ENCODE measurements at regions not wholly inside any gene's neighbourhood (a gene's known extent, or its start where the extent isn't known, plus 50 kb on each side); places are given as distances from the start of the nearest gene placed in this dataset.
"Not testable (repeated sequence)": the region's sequence is repeated elsewhere in the genome, so short reads cannot be mapped to it uniquely, and the experiment has no call there.

DNA sequence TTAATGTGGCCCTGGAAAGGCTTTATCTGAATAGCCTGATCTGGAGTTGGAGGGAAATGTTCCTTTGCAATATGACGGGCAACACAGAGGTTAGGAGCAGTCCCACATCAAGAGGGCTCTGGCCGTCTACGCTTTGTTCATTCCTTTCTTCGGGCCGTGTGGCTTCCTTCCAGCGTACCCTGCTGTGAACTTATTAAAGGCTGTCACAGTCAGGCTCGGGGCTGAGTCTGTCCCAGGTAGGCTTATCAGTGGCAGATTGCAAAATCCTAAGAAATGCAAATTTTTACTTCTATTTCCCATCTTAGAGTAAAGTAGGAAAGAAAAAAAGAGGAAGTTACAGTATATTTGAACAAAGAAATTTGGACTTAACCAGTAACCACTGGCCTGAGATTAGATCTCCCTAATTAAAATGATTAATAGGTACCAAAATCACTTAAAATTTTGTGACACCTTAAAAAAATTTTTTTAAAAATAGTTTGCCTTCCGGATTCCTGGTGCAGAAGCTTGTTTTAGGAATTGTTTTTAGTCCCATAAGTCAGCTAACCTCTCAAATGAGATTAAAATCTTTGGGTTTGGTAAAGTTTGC lies 453.1 kb upstream of the MKI67 start:
- H4K20me1 ChIP-seq (ENCODE audit: insufficient read depth, low read length): no peaks in the 10 kb centered on the region
- no peaks in the 10 kb centered on the region for H3K27me3 ChIP-seq (ENCODE audit: insufficient read depth, low read length)
- no peak overlapping the region for H3K9ac ChIP-seq (ENCODE audit: low read length)
- TF ChIP-seq, protein P1, sequence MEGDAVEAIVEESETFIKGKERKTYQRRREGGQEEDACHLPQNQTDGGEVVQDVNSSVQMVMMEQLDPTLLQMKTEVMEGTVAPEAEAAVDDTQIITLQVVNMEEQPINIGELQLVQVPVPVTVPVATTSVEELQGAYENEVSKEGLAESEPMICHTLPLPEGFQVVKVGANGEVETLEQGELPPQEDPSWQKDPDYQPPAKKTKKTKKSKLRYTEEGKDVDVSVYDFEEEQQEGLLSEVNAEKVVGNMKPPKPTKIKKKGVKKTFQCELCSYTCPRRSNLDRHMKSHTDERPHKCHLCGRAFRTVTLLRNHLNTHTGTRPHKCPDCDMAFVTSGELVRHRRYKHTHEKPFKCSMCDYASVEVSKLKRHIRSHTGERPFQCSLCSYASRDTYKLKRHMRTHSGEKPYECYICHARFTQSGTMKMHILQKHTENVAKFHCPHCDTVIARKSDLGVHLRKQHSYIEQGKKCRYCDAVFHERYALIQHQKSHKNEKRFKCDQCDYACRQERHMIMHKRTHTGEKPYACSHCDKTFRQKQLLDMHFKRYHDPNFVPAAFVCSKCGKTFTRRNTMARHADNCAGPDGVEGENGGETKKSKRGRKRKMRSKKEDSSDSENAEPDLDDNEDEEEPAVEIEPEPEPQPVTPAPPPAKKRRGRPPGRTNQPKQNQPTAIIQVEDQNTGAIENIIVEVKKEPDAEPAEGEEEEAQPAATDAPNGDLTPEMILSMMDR (IDR thresholded peaks at IDR 0.05; ENCODE audit: low read length): no peak
- no peak for TF ChIP-seq EZH2 (IDR thresholded peaks at IDR 0.05; ENCODE audit: borderline replicate concordance, low read length)
- H3K4me3 ChIP-seq (ENCODE audit: low read depth, low read length, poor library complexity, severe bottlenecking): no peak overlapping the region
- H3K9me3 ChIP-seq (ENCODE audit: low read length): no peaks in the 10 kb centered on the region
- no peak overlapping the region for H3K4me2 ChIP-seq (ENCODE audit: low read length)
- no peak overlapping the region for H2AFZ ChIP-seq (ENCODE audit: low read length)
- no peaks in the 10 kb centered on the region for H3K4me1 ChIP-seq (ENCODE audit: insufficient read depth, low read length, severe bottlenecking)
- no peaks in the 10 kb centered on the region for H3K36me3 ChIP-seq (ENCODE audit: insufficient read depth, low read length)
- no peaks in the 10 kb centered on the region for H3K9me2 ChIP-seq (ENCODE audit: low read depth, low read length)
- no peaks in the 10 kb centered on the region for H3F3A ChIP-seq (ENCODE audit: insufficient read depth, low read length)
- H3K79me2 ChIP-seq (ENCODE audit: insufficient read depth, low read length): no peaks in the 10 kb centered on the region
- no peak overlapping the region for H3K27ac ChIP-seq (ENCODE audit: low read depth, low read length, poor library complexity, severe bottlenecking)

DNA sequence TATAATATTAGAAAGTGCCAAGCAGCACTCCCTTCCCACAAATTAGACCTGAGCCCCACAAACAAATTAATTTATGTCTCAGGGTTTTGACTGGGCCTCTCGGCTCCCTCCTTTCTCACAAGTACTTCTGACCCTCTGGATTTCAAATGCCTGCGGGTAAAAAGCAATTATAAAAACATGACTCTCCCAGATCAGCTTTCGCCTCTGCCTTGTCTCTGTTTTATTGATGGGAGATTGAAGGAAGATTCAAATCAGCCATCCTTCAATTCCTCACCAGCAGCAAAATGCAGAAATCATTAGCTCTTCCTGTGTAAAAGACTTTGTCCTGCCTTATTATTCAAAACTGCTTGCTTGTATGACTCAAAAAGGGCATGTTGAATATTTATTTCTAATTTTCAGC lies 453.7 kb upstream of the MKI67 start:
- no peak overlapping the region for H3K9ac ChIP-seq (ENCODE audit: low read length)

DNA sequence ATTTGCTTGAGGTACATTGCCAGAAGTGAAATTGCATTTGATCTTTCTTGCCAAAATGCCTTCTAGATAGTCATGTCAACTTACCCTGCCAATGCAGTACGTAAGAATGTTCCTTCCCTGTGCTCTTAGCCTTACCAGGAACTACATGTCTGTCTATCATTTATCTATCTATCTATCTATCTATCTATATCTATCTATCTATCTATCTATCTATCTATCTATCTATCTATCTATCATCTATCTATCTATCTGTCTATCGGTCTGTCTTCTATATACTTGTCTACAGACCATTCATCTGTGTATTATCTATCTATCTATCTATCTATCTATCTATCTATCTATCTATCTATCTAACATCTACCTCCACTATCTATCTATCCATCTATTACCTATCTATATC lies 456.9 kb upstream of the MKI67 start:
- H3K27ac ChIP-seq (ENCODE audit: low read depth, low read length, poor library complexity, severe bottlenecking); H2AFZ ChIP-seq (ENCODE audit: low read length); H3K4me2 ChIP-seq (ENCODE audit: low read length); H4K20me1 ChIP-seq (ENCODE audit: insufficient read depth, low read length); H3K4me1 ChIP-seq (ENCODE audit: insufficient read depth, low read length, severe bottlenecking); H3K36me3 ChIP-seq (ENCODE audit: insufficient read depth, low read length); H3K9ac ChIP-seq (ENCODE audit: low read length); H3F3A ChIP-seq (ENCODE audit: insufficient read depth, low read length); H3K9me2 ChIP-seq (ENCODE audit: low read depth, low read length); H3K9me3 ChIP-seq (ENCODE audit: low read length); H3K27me3 ChIP-seq (ENCODE audit: insufficient read depth, low read length); H3K4me3 ChIP-seq (ENCODE audit: low read depth, low read length, poor library complexity, severe bottlenecking); H3K79me2 ChIP-seq (ENCODE audit: insufficient read depth, low read length): not testable (repeated sequence)

More for the DNA sequence above, 453.7 kb upstream of the MKI67 start:
- Histone ChIP-seq H3F3A (ENCODE audit: insufficient read depth, low read length) (no peaks in the 10 kb centered on the region), H3K36me3 (ENCODE audit: insufficient read depth, low read length) (no peaks in the 10 kb centered on the region), H3K27me3 (ENCODE audit: insufficient read depth, low read length) (no peaks in the 10 kb centered on the region), H3K4me1 (ENCODE audit: insufficient read depth, low read length, severe bottlenecking) (no peaks in the 10 kb centered on the region), H3K9me3 (ENCODE audit: low read length) (no peaks in the 10 kb centered on the region), H3K79me2 (ENCODE audit: insufficient read depth, low read length) (no peaks in the 10 kb centered on the region), H3K27ac (ENCODE audit: low read depth, low read length, poor library complexity, severe bottlenecking) (no peak overlapping the region), H3K4me3 (ENCODE audit: low read depth, low read length, poor library complexity, severe bottlenecking) (no peak overlapping the region), H3K9me2 (ENCODE audit: low read depth, low read length) (no peaks in the 10 kb centered on the region), H4K20me1 (ENCODE audit: insufficient read depth, low read length) (no peaks in the 10 kb centered on the region), H2AFZ (ENCODE audit: low read length) (no peak overlapping the region), H3K4me2 (ENCODE audit: low read length) (no peak overlapping the region)
- TF ChIP-seq, protein P1 (IDR thresholded peaks at IDR 0.05; ENCODE audit: low read length): no peak
- TF ChIP-seq EZH2 (IDR thresholded peaks at IDR 0.05; ENCODE audit: borderline replicate concordance, low read length): no peak

DNA sequence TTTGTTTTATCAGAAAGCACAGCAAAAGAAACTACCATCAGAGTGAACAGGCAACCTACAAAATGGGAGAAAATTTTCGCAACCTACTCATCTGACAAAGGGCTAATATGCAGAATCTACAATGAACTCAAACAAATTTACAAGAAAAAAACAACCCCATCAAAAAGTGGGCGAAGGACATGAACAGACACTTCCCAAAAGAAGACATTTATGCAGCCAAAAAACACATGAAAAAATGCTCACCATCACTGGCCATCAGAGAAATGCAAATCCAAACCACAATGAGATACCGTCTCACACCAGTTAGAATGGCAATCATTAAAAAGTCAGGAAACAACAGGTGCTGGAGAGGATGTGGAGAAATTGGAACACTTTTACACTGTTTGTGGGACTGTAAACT lies 460.4 kb upstream of the MKI67 start:
- H3K4me2 ChIP-seq (ENCODE audit: low read length); H2AFZ ChIP-seq (ENCODE audit: low read length): not testable (repeated sequence)

More for the DNA sequence above, 460.4 kb upstream of the MKI67 start:
- H3K9ac ChIP-seq (ENCODE audit: low read length); H3K36me3 ChIP-seq (ENCODE audit: insufficient read depth, low read length); H3K27me3 ChIP-seq (ENCODE audit: insufficient read depth, low read length); H3F3A ChIP-seq (ENCODE audit: insufficient read depth, low read length); H3K79me2 ChIP-seq (ENCODE audit: insufficient read depth, low read length); H3K4me3 ChIP-seq (ENCODE audit: low read depth, low read length, poor library complexity, severe bottlenecking); H3K9me3 ChIP-seq (ENCODE audit: low read length); H3K4me1 ChIP-seq (ENCODE audit: insufficient read depth, low read length, severe bottlenecking); H4K20me1 ChIP-seq (ENCODE audit: insufficient read depth, low read length); H3K27ac ChIP-seq (ENCODE audit: low read depth, low read length, poor library complexity, severe bottlenecking); H3K9me2 ChIP-seq (ENCODE audit: low read depth, low read length): not testable (repeated sequence)
